Stimulated activated CD4-positive, alpha-beta T cell treated with anti-CD3 and anti-CD28 coated beads, Interleukin-1b, Interleukin-23, amount 100 ng/mL, for 24 hours (primary cell): ENCODE measurements at regions not wholly inside any gene's neighbourhood (a gene's known extent, or its start where the extent isn't known, plus 50 kb on each side); places are given as distances from the start of the nearest gene placed in this dataset.
A peak's percentile ranks its signal among the peaks of the same experiment; 100 is the strongest.
"Not testable (repeated sequence)": the region's sequence is repeated elsewhere in the genome, so short reads cannot be mapped to it uniquely, and the experiment has no call there.

Source experiments
- DNase-seq, 4 experiments: peaks; one replicate each; pipeline ENCODE4 v3.0.0-alpha.2; 2020; ENCODE audit warnings: low read depth in 4 of 4, low spot score in 1 of 4

- DNase-seq = not testable (repeated sequence)
These were observed 94.3 kb downstream of the KCNJ12 start for GRCh38 chr17:21470422-21470821.

GRCh38 chr17:21470861-21471260 is 94.7 kb downstream of the KCNJ12 start:
- no peak for DNase-seq

- DNase-seq = no peak
These were observed 98.7 kb downstream of the KCNJ12 start for GRCh38 chr17:21474815-21475214.

GRCh38 chr17:21475571-21475970 is 99.4 kb downstream of the KCNJ12 start:
- DNase-seq = no peak

- DNase-seq = no peak
These were observed 100.7 kb downstream of the KCNJ12 start for GRCh38 chr17:21476867-21477266.

GRCh38 chr17:21482189-21482865 is 106.2 kb downstream of the KCNJ12 start:
- no peak for DNase-seq

- not testable (repeated sequence) for DNase-seq
These were observed 111.9 kb downstream of the KCNJ12 start for GRCh38 chr17:21488043-21488442.

- no peak for DNase-seq
These were observed 117.8 kb downstream of the KCNJ12 start for GRCh38 chr17:21493993-21494392.

GRCh38 chr17:21495281-21495680 is 119.1 kb downstream of the KCNJ12 start:
- DNase-seq = no peak

GRCh38 chr17:21500064-21500463 is 123.9 kb downstream of the KCNJ12 start:
- DNase-seq = no peak

- not testable (repeated sequence) for DNase-seq
These were observed 126.0 kb downstream of the KCNJ12 start for GRCh38 chr17:21501927-21502700.

- no peak for DNase-seq
These were observed 130.0 kb downstream of the KCNJ12 start for GRCh38 chr17:21505819-21506815.

- DNase-seq = not testable (repeated sequence)
These were observed 131.6 kb downstream of the KCNJ12 start for GRCh38 chr17:21507806-21508205.

GRCh38 chr17:21508211-21508610 is 132.1 kb downstream of the KCNJ12 start:
- no peak for DNase-seq

- not testable (repeated sequence) for DNase-seq
These were observed 133.2 kb downstream of the KCNJ12 start for GRCh38 chr17:21509356-21509755.

GRCh38 chr17:21510686-21511362 is 134.7 kb downstream of the KCNJ12 start:
- no peak for DNase-seq

- DNase-seq = peak; percentile 11 to 56 (median 42)
These were observed 135.4 kb downstream of the KCNJ12 start for GRCh38 chr17:21511363-21512195.

GRCh38 chr17:21512307-21513011 is 136.3 kb downstream of the KCNJ12 start:
- DNase-seq = no peak

GRCh38 chr17:21513012-21513570 is 136.9 kb downstream of the KCNJ12 start:
- peak; percentile 61 to 66 (median 62) for DNase-seq
